ENCODE measurements at regions not wholly inside any gene's neighbourhood (a gene's known extent, or its start where the extent isn't known, plus 50 kb on each side); places are given as distances from the start of the nearest gene placed in this dataset.
A peak's percentile ranks its signal among the peaks of the same experiment; 100 is the strongest.

GRCh38 chr17:77744066-77744988, 214.2 kb upstream of the TNRC6C start:
- H2AFZ ChIP-seq (ENCODE audit: low read length), result no peak overlapping the region
- no peaks in the 10 kb centered on the region for H3K79me2 ChIP-seq (ENCODE audit: insufficient read depth, low read length)
- TF ChIP-seq, protein P1, sequence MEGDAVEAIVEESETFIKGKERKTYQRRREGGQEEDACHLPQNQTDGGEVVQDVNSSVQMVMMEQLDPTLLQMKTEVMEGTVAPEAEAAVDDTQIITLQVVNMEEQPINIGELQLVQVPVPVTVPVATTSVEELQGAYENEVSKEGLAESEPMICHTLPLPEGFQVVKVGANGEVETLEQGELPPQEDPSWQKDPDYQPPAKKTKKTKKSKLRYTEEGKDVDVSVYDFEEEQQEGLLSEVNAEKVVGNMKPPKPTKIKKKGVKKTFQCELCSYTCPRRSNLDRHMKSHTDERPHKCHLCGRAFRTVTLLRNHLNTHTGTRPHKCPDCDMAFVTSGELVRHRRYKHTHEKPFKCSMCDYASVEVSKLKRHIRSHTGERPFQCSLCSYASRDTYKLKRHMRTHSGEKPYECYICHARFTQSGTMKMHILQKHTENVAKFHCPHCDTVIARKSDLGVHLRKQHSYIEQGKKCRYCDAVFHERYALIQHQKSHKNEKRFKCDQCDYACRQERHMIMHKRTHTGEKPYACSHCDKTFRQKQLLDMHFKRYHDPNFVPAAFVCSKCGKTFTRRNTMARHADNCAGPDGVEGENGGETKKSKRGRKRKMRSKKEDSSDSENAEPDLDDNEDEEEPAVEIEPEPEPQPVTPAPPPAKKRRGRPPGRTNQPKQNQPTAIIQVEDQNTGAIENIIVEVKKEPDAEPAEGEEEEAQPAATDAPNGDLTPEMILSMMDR (IDR thresholded peaks at IDR 0.05; ENCODE audit: extremely low read depth, low read depth, low read length), result no peak
- peak; percentile 83 for DNase-seq (ENCODE audit: insufficient read length, low spot score, missing footprints)
- no peak overlapping the region for H3K4me2 ChIP-seq (ENCODE audit: insufficient read depth, low read length)
- H3K27me3 ChIP-seq (ENCODE audit: insufficient read depth, low read length), result peaks cover 13% of the 10 kb centered on the region
- H3K27ac ChIP-seq (ENCODE audit: low read depth, low read length), result no peak overlapping the region
- H3K4me1 ChIP-seq (ENCODE audit: insufficient read depth, low read length), result no peaks in the 10 kb centered on the region
- H3K4me3 ChIP-seq (ENCODE audit: insufficient read depth, low read length), result no peak overlapping the region
- H4K20me1 ChIP-seq (ENCODE audit: insufficient read depth, low read length), result no peaks in the 10 kb centered on the region
- H3K36me3 ChIP-seq (ENCODE audit: insufficient read depth, low read length), result no peaks in the 10 kb centered on the region
- H3K9me3 ChIP-seq (ENCODE audit: low read depth, low read length), result no peaks in the 10 kb centered on the region

- no peaks in the 10 kb centered on the region for H3K9me3 ChIP-seq (ENCODE audit: low read depth, low read length)
- no peak overlapping the region for H2AFZ ChIP-seq (ENCODE audit: low read length)
- H3K79me2 ChIP-seq (ENCODE audit: insufficient read depth, low read length), result no peaks in the 10 kb centered on the region
- H3K4me1 ChIP-seq (ENCODE audit: insufficient read depth, low read length), result no peaks in the 10 kb centered on the region
- no peaks in the 10 kb centered on the region for H4K20me1 ChIP-seq (ENCODE audit: insufficient read depth, low read length)
- H3K4me3 ChIP-seq (ENCODE audit: insufficient read depth, low read length), result no peak overlapping the region
- TF ChIP-seq, protein P1 (IDR thresholded peaks at IDR 0.05; ENCODE audit: extremely low read depth, low read depth, low read length), result no peak
- no peak for DNase-seq (ENCODE audit: insufficient read length, low spot score, missing footprints)
- H3K27ac ChIP-seq (ENCODE audit: low read depth, low read length), result no peak overlapping the region
- H3K27me3 ChIP-seq (ENCODE audit: insufficient read depth, low read length), result peaks cover 19% of the 10 kb centered on the region
- no peaks in the 10 kb centered on the region for H3K36me3 ChIP-seq (ENCODE audit: insufficient read depth, low read length)
- no peak overlapping the region for H3K4me2 ChIP-seq (ENCODE audit: insufficient read depth, low read length)
Measured at GRCh38 chr17:77745702-77746101, 212.8 kb upstream of the TNRC6C start.

DNA sequence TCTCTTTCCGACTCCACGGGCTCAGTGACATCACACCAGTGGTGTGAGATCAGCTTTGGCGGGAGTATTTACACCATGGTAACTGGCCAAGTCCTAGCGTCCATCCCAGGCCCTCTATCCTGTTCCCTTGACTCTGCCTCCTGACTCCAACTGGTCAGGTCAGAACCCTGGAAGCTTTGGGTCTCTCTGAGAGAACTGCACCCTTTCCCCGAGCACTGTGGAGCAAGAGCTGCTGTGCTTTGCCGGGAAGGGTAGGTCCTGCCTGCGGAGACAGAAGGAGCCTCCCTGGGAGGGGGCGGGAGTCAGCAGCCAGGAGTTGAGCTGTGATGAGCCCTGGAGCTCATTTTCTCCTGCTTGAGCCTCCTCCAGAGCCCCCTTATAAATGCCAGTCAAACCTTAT, 212.1 kb upstream of the TNRC6C start:
- H2AFZ ChIP-seq (ENCODE audit: low read length), result no peak overlapping the region

More for the DNA sequence above, 212.1 kb upstream of the TNRC6C start:
- no peak overlapping the region for H3K4me2 ChIP-seq (ENCODE audit: insufficient read depth, low read length)
- no peaks in the 10 kb centered on the region for H3K9me3 ChIP-seq (ENCODE audit: low read depth, low read length)
- H3K4me1 ChIP-seq (ENCODE audit: insufficient read depth, low read length), result no peaks in the 10 kb centered on the region
- no peak overlapping the region for H3K4me3 ChIP-seq (ENCODE audit: insufficient read depth, low read length)
- H3K27me3 ChIP-seq (ENCODE audit: insufficient read depth, low read length), result peaks cover 21% of the 10 kb centered on the region
- DNase-seq (ENCODE audit: insufficient read length, low spot score, missing footprints), result no peak
- TF ChIP-seq, protein P1 (IDR thresholded peaks at IDR 0.05; ENCODE audit: extremely low read depth, low read depth, low read length), result no peak
- H3K36me3 ChIP-seq (ENCODE audit: insufficient read depth, low read length), result no peaks in the 10 kb centered on the region
- no peaks in the 10 kb centered on the region for H3K79me2 ChIP-seq (ENCODE audit: insufficient read depth, low read length)
- no peak overlapping the region for H3K27ac ChIP-seq (ENCODE audit: low read depth, low read length)
- no peaks in the 10 kb centered on the region for H4K20me1 ChIP-seq (ENCODE audit: insufficient read depth, low read length)
